Sciatic nerve (tissue), 2 donors: ENCODE measurements at regions not wholly inside any gene's neighbourhood (a gene's known extent, or its start where the extent isn't known, plus 50 kb on each side); places are given as distances from the start of the nearest gene placed in this dataset.
A peak's percentile ranks its signal among the peaks of the same experiment; 100 is the strongest.

Experiments
- ATAC-seq: fragments of 200-7000 bp; cut with Tn5 transposase; one replicate; pipeline ENCODE4 v1.9.1; 2020; ENCODE audit warnings: mild to moderate bottlenecking, moderate library complexity
- DNase-seq: peaks from one replicate; pipeline ENCODE4 v3.0.0-alpha.2; 2020; ENCODE audit warnings: low spot score
- intact Hi-C: fragments of 100-400 bp; cut with DNase I; formaldehyde crosslinking; loops from one replicate; pipeline ENCODE4 v1.14.2; 2022
- donor health status: DM: no; HTN: no; CAD: no.
- donor health status: DM: no; HTN: no; CAD: no.

- ATAC-seq = no peak
Measured at GRCh38 chr2:2664989-2665833, 334.1 kb upstream of the MYT1L start.

GRCh38 chr2:2663401-2664036 lies 332.4 kb upstream of the MYT1L start:
- intact Hi-C loops = no loop called here
- DNase-seq (no peak), ATAC-seq (peak; percentile 30)

More at GRCh38 chr2:2664989-2665833, 334.1 kb upstream of the MYT1L start:
- intact Hi-C loops = no loop called here
- no peak for DNase-seq

- ATAC-seq (no peak), DNase-seq (no peak)
- intact Hi-C loops = no loop called here
Measured at GRCh38 chr2:2662847-2663356, 331.8 kb upstream of the MYT1L start.

- no peak for DNase-seq
- intact Hi-C loops = no loop called here
- peak; percentile 71 for ATAC-seq
Measured at GRCh38 chr2:2662037-2662846, 331.2 kb upstream of the MYT1L start.

- ATAC-seq = no peak
- intact Hi-C loops = no loop called here
- no peak for DNase-seq
Measured at GRCh38 chr2:2660789-2661355, 329.8 kb upstream of the MYT1L start.

GRCh38 chr2:2657121-2657962 lies 326.3 kb upstream of the MYT1L start:
- no peak for ATAC-seq
- peak; percentile 0 for DNase-seq
- intact Hi-C loops = no loop called here

GRCh38 chr2:2656115-2657011 lies 325.3 kb upstream of the MYT1L start:
- no peak for DNase-seq
- intact Hi-C loops = no loop called here
- ATAC-seq = peak; percentile 38

GRCh38 chr2:2655453-2656114 lies 324.5 kb upstream of the MYT1L start:
- peak; percentile 18 for DNase-seq
- no peak for ATAC-seq

GRCh38 chr2:2653231-2653630 lies 322.2 kb upstream of the MYT1L start:
- ATAC-seq (no peak), DNase-seq (peak; percentile 7)
- intact Hi-C loops = no loop called here

More at GRCh38 chr2:2655453-2656114, 324.5 kb upstream of the MYT1L start:
- intact Hi-C loops = no loop called here

GRCh38 chr2:2650608-2651375 lies 319.7 kb upstream of the MYT1L start:
- ATAC-seq (no peak), DNase-seq (peak; percentile 28)
- intact Hi-C loops = no loop called here

- peak; percentile 10 for DNase-seq
- intact Hi-C loops = loop anchor here (5.0 kb wide), 1 partner anchor 603 kb away; no protein-coding TSS in a partner anchor
- no peak for ATAC-seq
Measured at GRCh38 chr2:2649109-2650072, 318.3 kb upstream of the MYT1L start.

- intact Hi-C loops = loop anchor here (5.0 kb wide), 1 partner anchor 604 kb away; no protein-coding TSS in a partner anchor
- ATAC-seq (no peak), DNase-seq (no peak)
Measured at GRCh38 chr2:2648094-2648493, 317.0 kb upstream of the MYT1L start.

GRCh38 chr2:2647141-2647541 lies 316.1 kb upstream of the MYT1L start:
- intact Hi-C loops = loop anchor here (5.0 kb wide), 1 partner anchor 605 kb away; no protein-coding TSS in a partner anchor
- ATAC-seq = no peak
- no peak for DNase-seq

GRCh38 chr2:2646433-2647051 lies 315.5 kb upstream of the MYT1L start:
- intact Hi-C loops = loop anchor here (5.0 kb wide), 1 partner anchor 606 kb away; no protein-coding TSS in a partner anchor
- no peak for ATAC-seq
- DNase-seq = no peak
